ENCODE measurements at regions not wholly inside any gene's neighbourhood (a gene's known extent, or its start where the extent isn't known, plus 50 kb on each side); places are given as distances from the start of the nearest gene placed in this dataset.

DNA sequence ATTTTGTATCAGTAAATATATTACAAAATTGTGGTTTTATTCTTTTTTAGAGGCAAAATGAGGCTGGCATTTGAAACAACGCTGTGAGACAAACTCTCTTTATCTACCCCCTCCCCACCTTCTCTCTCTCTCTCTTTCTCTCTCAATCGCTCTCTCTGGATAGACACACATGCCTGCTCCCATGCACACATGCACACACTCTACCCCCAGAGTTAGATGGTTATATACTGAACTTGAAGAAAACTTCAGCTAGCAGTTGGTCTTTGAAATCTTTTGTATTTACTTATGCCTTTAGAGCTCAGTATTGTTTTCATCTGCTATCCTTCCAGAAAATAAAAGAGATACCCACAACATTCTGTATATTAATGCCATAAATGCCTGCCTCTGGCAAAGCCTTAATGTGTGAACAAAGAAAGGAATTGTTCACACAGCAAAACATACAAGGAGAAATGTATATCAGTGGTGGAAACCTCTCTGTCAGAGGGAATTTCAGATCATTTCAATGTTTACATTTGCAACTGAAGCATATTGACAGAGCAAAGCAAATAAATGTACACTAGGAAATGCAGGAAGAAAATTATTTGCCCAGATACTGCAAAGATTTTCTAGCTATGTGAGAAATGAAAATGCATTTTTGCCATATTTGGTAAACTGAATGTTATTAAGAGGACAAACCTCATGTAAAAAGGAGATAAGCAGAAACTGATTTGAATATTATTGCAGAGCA is 217.0 kb upstream of the UBE2E3 start:
- TF ChIP-seq CTCF (IDR thresholded peaks at IDR 0.05) (no peak), SIN3A (IDR thresholded peaks at IDR 0.05; ENCODE audit: borderline replicate concordance, insufficient read depth, low read depth, low read length) (no peak)
